SU-DHL-6 (cell line): ENCODE measurements at regions not wholly inside any gene's neighbourhood (a gene's known extent, or its start where the extent isn't known, plus 50 kb on each side); places are given as distances from the start of the nearest gene placed in this dataset.

Source experiments
- EZH2phosphoT487 ChIP-seq: fragments of 200-600 bp; sonication (generic), shearing (Covaris generic); conservative IDR thresholded peaks from 2 replicates; pipeline ENCODE4 v1.6.1; 2018; ENCODE audit warnings: mild to moderate bottlenecking, antibody characterized with exemption, low read length, moderate library complexity, mixed read lengths
- TF ChIP-seq, protein P1 (sequence below): fragments of 200-600 bp; sonication (generic); IDR thresholded peaks from one replicate; pipeline ENCODE4 v1.5.1; 2017; ENCODE audit warnings: antibody characterized with exemption, mild to moderate bottlenecking, low read length, moderate library complexity; ENCODE audit not compliant: insufficient read depth, poor library complexity, severe bottlenecking

- TF ChIP-seq EZH2phosphoT487 = no peak
- TF ChIP-seq, protein P1, sequence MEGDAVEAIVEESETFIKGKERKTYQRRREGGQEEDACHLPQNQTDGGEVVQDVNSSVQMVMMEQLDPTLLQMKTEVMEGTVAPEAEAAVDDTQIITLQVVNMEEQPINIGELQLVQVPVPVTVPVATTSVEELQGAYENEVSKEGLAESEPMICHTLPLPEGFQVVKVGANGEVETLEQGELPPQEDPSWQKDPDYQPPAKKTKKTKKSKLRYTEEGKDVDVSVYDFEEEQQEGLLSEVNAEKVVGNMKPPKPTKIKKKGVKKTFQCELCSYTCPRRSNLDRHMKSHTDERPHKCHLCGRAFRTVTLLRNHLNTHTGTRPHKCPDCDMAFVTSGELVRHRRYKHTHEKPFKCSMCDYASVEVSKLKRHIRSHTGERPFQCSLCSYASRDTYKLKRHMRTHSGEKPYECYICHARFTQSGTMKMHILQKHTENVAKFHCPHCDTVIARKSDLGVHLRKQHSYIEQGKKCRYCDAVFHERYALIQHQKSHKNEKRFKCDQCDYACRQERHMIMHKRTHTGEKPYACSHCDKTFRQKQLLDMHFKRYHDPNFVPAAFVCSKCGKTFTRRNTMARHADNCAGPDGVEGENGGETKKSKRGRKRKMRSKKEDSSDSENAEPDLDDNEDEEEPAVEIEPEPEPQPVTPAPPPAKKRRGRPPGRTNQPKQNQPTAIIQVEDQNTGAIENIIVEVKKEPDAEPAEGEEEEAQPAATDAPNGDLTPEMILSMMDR = no peak
Observed at GRCh38 chr4:89539374-89539773, 231.8 kb upstream of the GPRIN3 start.
